ENCODE measurements at regions not wholly inside any gene's neighbourhood (a gene's known extent, or its start where the extent isn't known, plus 50 kb on each side); places are given as distances from the start of the nearest gene placed in this dataset.
"Not testable (repeated sequence)": the region's sequence is repeated elsewhere in the genome, so short reads cannot be mapped to it uniquely, and the experiment has no call there.

- Histone ChIP-seq H3K4me3 (ENCODE audit: low read depth, low read length, poor library complexity, severe bottlenecking) (no peak overlapping the region), H3K4me2 (ENCODE audit: low read length) (no peak overlapping the region), H3K9me2 (ENCODE audit: low read depth, low read length) (no peaks in the 10 kb centered on the region), H3K79me2 (ENCODE audit: insufficient read depth, low read length) (no peaks in the 10 kb centered on the region), H3K27ac (ENCODE audit: low read depth, low read length, poor library complexity, severe bottlenecking) (no peak overlapping the region), H3F3A (ENCODE audit: insufficient read depth, low read length) (no peaks in the 10 kb centered on the region; the same call in 1 of the 2 replicates), H2AFZ (ENCODE audit: low read length) (no peak overlapping the region), H3K4me1 (ENCODE audit: insufficient read depth, low read length, severe bottlenecking) (peaks cover 39% of the 10 kb centered on the region), H4K20me1 (ENCODE audit: insufficient read depth, low read length) (no peaks in the 10 kb centered on the region), H3K27me3 (ENCODE audit: insufficient read depth, low read length) (no peaks in the 10 kb centered on the region), H3K36me3 (ENCODE audit: insufficient read depth, low read length) (peaks cover 4% of the 10 kb centered on the region; the same call in 1 of the 2 replicates), H3K9me3 (ENCODE audit: low read length) (peaks cover 14% of the 10 kb centered on the region; the same call in 1 of the 2 replicates), H3K9ac (ENCODE audit: low read length) (no peak overlapping the region)
- TF ChIP-seq EZH2 (IDR thresholded peaks at IDR 0.05; ENCODE audit: borderline replicate concordance, low read length) (no peak), CTCF (IDR thresholded peaks at IDR 0.05; ENCODE audit: low read length) (no peak)
Observed at GRCh38 chr15:69924531-69924930, 173.2 kb downstream of the TLE3 start.

GRCh38 chr15:69926006-69926405 lies 171.7 kb downstream of the TLE3 start:
- no peaks in the 10 kb centered on the region for H4K20me1 ChIP-seq (ENCODE audit: insufficient read depth, low read length)
- no peak for TF ChIP-seq CTCF (IDR thresholded peaks at IDR 0.05; ENCODE audit: low read length)
- TF ChIP-seq EZH2 (IDR thresholded peaks at IDR 0.05; ENCODE audit: borderline replicate concordance, low read length): no peak
- no peak overlapping the region for H2AFZ ChIP-seq (ENCODE audit: low read length)
- peaks cover 24% of the 10 kb centered on the region for H3K4me1 ChIP-seq (ENCODE audit: insufficient read depth, low read length, severe bottlenecking)
- H3F3A ChIP-seq (ENCODE audit: insufficient read depth, low read length): no peaks in the 10 kb centered on the region; the same call in 1 of the 2 replicates
- H3K9ac ChIP-seq (ENCODE audit: low read length): no peak overlapping the region
- H3K9me3 ChIP-seq (ENCODE audit: low read length): peaks cover 14% of the 10 kb centered on the region; the same call in 1 of the 2 replicates
- no peaks in the 10 kb centered on the region for H3K27me3 ChIP-seq (ENCODE audit: insufficient read depth, low read length)
- H3K27ac ChIP-seq (ENCODE audit: low read depth, low read length, poor library complexity, severe bottlenecking): no peak overlapping the region
- H3K4me3 ChIP-seq (ENCODE audit: low read depth, low read length, poor library complexity, severe bottlenecking): no peak overlapping the region
- peaks cover 4% of the 10 kb centered on the region; the same call in 1 of the 2 replicates for H3K36me3 ChIP-seq (ENCODE audit: insufficient read depth, low read length)
- no peaks in the 10 kb centered on the region for H3K79me2 ChIP-seq (ENCODE audit: insufficient read depth, low read length)
- H3K9me2 ChIP-seq (ENCODE audit: low read depth, low read length): no peaks in the 10 kb centered on the region
- H3K4me2 ChIP-seq (ENCODE audit: low read length): no peak overlapping the region

GRCh38 chr15:69926721-69927120 lies 171.0 kb downstream of the TLE3 start:
- no peaks in the 10 kb centered on the region for H3K79me2 ChIP-seq (ENCODE audit: insufficient read depth, low read length)
- TF ChIP-seq CTCF (IDR thresholded peaks at IDR 0.05; ENCODE audit: low read length): no peak
- no peak for TF ChIP-seq EZH2 (IDR thresholded peaks at IDR 0.05; ENCODE audit: borderline replicate concordance, low read length)
- H3K4me3 ChIP-seq (ENCODE audit: low read depth, low read length, poor library complexity, severe bottlenecking): no peak overlapping the region
- no peak overlapping the region for H3K9ac ChIP-seq (ENCODE audit: low read length)
- peaks cover 17% of the 10 kb centered on the region for H3K4me1 ChIP-seq (ENCODE audit: insufficient read depth, low read length, severe bottlenecking)
- no peak overlapping the region for H3K4me2 ChIP-seq (ENCODE audit: low read length)
- no peaks in the 10 kb centered on the region; the same call in 1 of the 2 replicates for H3F3A ChIP-seq (ENCODE audit: insufficient read depth, low read length)
- peaks cover 4% of the 10 kb centered on the region; the same call in 1 of the 2 replicates for H3K36me3 ChIP-seq (ENCODE audit: insufficient read depth, low read length)
- H3K9me2 ChIP-seq (ENCODE audit: low read depth, low read length): no peaks in the 10 kb centered on the region
- H3K27ac ChIP-seq (ENCODE audit: low read depth, low read length, poor library complexity, severe bottlenecking): no peak overlapping the region
- no peaks in the 10 kb centered on the region for H4K20me1 ChIP-seq (ENCODE audit: insufficient read depth, low read length)
- no peaks in the 10 kb centered on the region for H3K27me3 ChIP-seq (ENCODE audit: insufficient read depth, low read length)
- peaks cover 14% of the 10 kb centered on the region; the same call in 1 of the 2 replicates for H3K9me3 ChIP-seq (ENCODE audit: low read length)
- no peak overlapping the region for H2AFZ ChIP-seq (ENCODE audit: low read length)

GRCh38 chr15:69928890-69929289 lies 168.8 kb downstream of the TLE3 start:
- not testable (repeated sequence) for H3K79me2 ChIP-seq (ENCODE audit: insufficient read depth, low read length); H3K4me3 ChIP-seq (ENCODE audit: low read depth, low read length, poor library complexity, severe bottlenecking); H3K27me3 ChIP-seq (ENCODE audit: insufficient read depth, low read length); H4K20me1 ChIP-seq (ENCODE audit: insufficient read depth, low read length); H3K4me2 ChIP-seq (ENCODE audit: low read length); H3F3A ChIP-seq (ENCODE audit: insufficient read depth, low read length); H3K9me2 ChIP-seq (ENCODE audit: low read depth, low read length); H2AFZ ChIP-seq (ENCODE audit: low read length); H3K27ac ChIP-seq (ENCODE audit: low read depth, low read length, poor library complexity, severe bottlenecking); H3K4me1 ChIP-seq (ENCODE audit: insufficient read depth, low read length, severe bottlenecking); H3K36me3 ChIP-seq (ENCODE audit: insufficient read depth, low read length); H3K9ac ChIP-seq (ENCODE audit: low read length)
- peaks cover 14% of the 10 kb centered on the region; the same call in 1 of the 2 replicates for H3K9me3 ChIP-seq (ENCODE audit: low read length)
